ENCODE measurements at regions not wholly inside any gene's neighbourhood (a gene's known extent, or its start where the extent isn't known, plus 50 kb on each side); places are given as distances from the start of the nearest gene placed in this dataset.

- Histone ChIP-seq H3K9ac (ENCODE audit: low read depth, low read length) (no peak overlapping the region), H3K27me3 (ENCODE audit: insufficient read depth, low read length) (no peaks in the 10 kb centered on the region), H3K4me3 (ENCODE audit: low read length) (no peak overlapping the region)
Measured at GRCh38 chrX:43481576-43481975, 174.5 kb upstream of the MAOA start.

GRCh38 chrX:43493756-43494155 is 162.3 kb upstream of the MAOA start:
- H3K4me1 ChIP-seq (ENCODE audit: insufficient read depth, low read length), result no peaks in the 10 kb centered on the region
- H3K27me3 ChIP-seq (ENCODE audit: insufficient read depth, low read length), result no peaks in the 10 kb centered on the region
- H3K9ac ChIP-seq (ENCODE audit: low read depth, low read length), result no peak overlapping the region
- H3K36me3 ChIP-seq (ENCODE audit: insufficient read depth, low read depth, low read length), result no peaks in the 10 kb centered on the region
- no peaks in the 10 kb centered on the region for H3K9me3 ChIP-seq (ENCODE audit: insufficient read depth, low read depth, low read length)
- H3K4me3 ChIP-seq (ENCODE audit: low read length), result no peak overlapping the region
- no peak overlapping the region for H3K27ac ChIP-seq (ENCODE audit: low read length)

More at GRCh38 chrX:43481576-43481975, 174.5 kb upstream of the MAOA start:
- Histone ChIP-seq H3K4me1 (ENCODE audit: insufficient read depth, low read length) (no peaks in the 10 kb centered on the region), H3K27ac (ENCODE audit: low read length) (no peak overlapping the region), H3K9me3 (ENCODE audit: insufficient read depth, low read depth, low read length) (no peaks in the 10 kb centered on the region), H3K36me3 (ENCODE audit: insufficient read depth, low read depth, low read length) (no peaks in the 10 kb centered on the region)

- no peaks in the 10 kb centered on the region for H3K27me3 ChIP-seq (ENCODE audit: insufficient read depth, low read length)
- no peak overlapping the region for H3K9ac ChIP-seq (ENCODE audit: low read depth, low read length)
- H3K4me3 ChIP-seq (ENCODE audit: low read length), result no peak overlapping the region
- H3K36me3 ChIP-seq (ENCODE audit: insufficient read depth, low read depth, low read length), result no peaks in the 10 kb centered on the region
- no peak overlapping the region for H3K27ac ChIP-seq (ENCODE audit: low read length)
- H3K4me1 ChIP-seq (ENCODE audit: insufficient read depth, low read length), result peaks cover 7% of the 10 kb centered on the region
- H3K9me3 ChIP-seq (ENCODE audit: insufficient read depth, low read depth, low read length), result no peaks in the 10 kb centered on the region
Measured at GRCh38 chrX:43500246-43500645, 155.9 kb upstream of the MAOA start.

- Histone ChIP-seq H3K4me1 (ENCODE audit: insufficient read depth, low read length) (peaks cover 7% of the 10 kb centered on the region), H3K9me3 (ENCODE audit: insufficient read depth, low read depth, low read length) (no peaks in the 10 kb centered on the region)
Measured at GRCh38 chrX:43500996-43501694, 155.0 kb upstream of the MAOA start.

GRCh38 chrX:43504394-43504793 is 151.7 kb upstream of the MAOA start:
- peaks cover 7% of the 10 kb centered on the region for H3K4me1 ChIP-seq (ENCODE audit: insufficient read depth, low read length)
- no peak overlapping the region for H3K9ac ChIP-seq (ENCODE audit: low read depth, low read length)
- H3K36me3 ChIP-seq (ENCODE audit: insufficient read depth, low read depth, low read length), result no peaks in the 10 kb centered on the region
- H3K27ac ChIP-seq (ENCODE audit: low read length), result no peak overlapping the region
- no peak overlapping the region for H3K4me3 ChIP-seq (ENCODE audit: low read length)
- no peaks in the 10 kb centered on the region for H3K27me3 ChIP-seq (ENCODE audit: insufficient read depth, low read length)
- H3K9me3 ChIP-seq (ENCODE audit: insufficient read depth, low read depth, low read length), result no peaks in the 10 kb centered on the region

More at GRCh38 chrX:43500996-43501694, 155.0 kb upstream of the MAOA start:
- no peak overlapping the region for H3K27ac ChIP-seq (ENCODE audit: low read length)
- H3K9ac ChIP-seq (ENCODE audit: low read depth, low read length), result no peak overlapping the region
- H3K27me3 ChIP-seq (ENCODE audit: insufficient read depth, low read length), result no peaks in the 10 kb centered on the region
- no peaks in the 10 kb centered on the region for H3K36me3 ChIP-seq (ENCODE audit: insufficient read depth, low read depth, low read length)
- H3K4me3 ChIP-seq (ENCODE audit: low read length), result no peak overlapping the region

GRCh38 chrX:43505769-43506168 is 150.3 kb upstream of the MAOA start:
- H3K4me3 ChIP-seq (ENCODE audit: low read length), result no peak overlapping the region
- no peak overlapping the region for H3K27ac ChIP-seq (ENCODE audit: low read length)
- H3K9ac ChIP-seq (ENCODE audit: low read depth, low read length), result no peak overlapping the region
- H3K27me3 ChIP-seq (ENCODE audit: insufficient read depth, low read length), result no peaks in the 10 kb centered on the region
- no peaks in the 10 kb centered on the region for H3K4me1 ChIP-seq (ENCODE audit: insufficient read depth, low read length)
- no peaks in the 10 kb centered on the region for H3K9me3 ChIP-seq (ENCODE audit: insufficient read depth, low read depth, low read length)
- H3K36me3 ChIP-seq (ENCODE audit: insufficient read depth, low read depth, low read length), result no peaks in the 10 kb centered on the region

GRCh38 chrX:43508694-43509093 is 147.4 kb upstream of the MAOA start:
- no peaks in the 10 kb centered on the region for H3K4me1 ChIP-seq (ENCODE audit: insufficient read depth, low read length)
- no peak overlapping the region for H3K27ac ChIP-seq (ENCODE audit: low read length)
- no peak overlapping the region for H3K9ac ChIP-seq (ENCODE audit: low read depth, low read length)
- no peaks in the 10 kb centered on the region for H3K36me3 ChIP-seq (ENCODE audit: insufficient read depth, low read depth, low read length)
- no peak overlapping the region for H3K4me3 ChIP-seq (ENCODE audit: low read length)
- no peaks in the 10 kb centered on the region for H3K27me3 ChIP-seq (ENCODE audit: insufficient read depth, low read length)
- no peaks in the 10 kb centered on the region for H3K9me3 ChIP-seq (ENCODE audit: insufficient read depth, low read depth, low read length)

- H3K27me3 ChIP-seq (ENCODE audit: insufficient read depth, low read length), result no peaks in the 10 kb centered on the region
Measured at GRCh38 chrX:43510209-43510608, 145.9 kb upstream of the MAOA start.

GRCh38 chrX:43513085-43513484 is 143.0 kb upstream of the MAOA start:
- Histone ChIP-seq H3K9me3 (ENCODE audit: insufficient read depth, low read depth, low read length) (no peaks in the 10 kb centered on the region), H3K4me1 (ENCODE audit: insufficient read depth, low read length) (no peaks in the 10 kb centered on the region), H3K36me3 (ENCODE audit: insufficient read depth, low read depth, low read length) (no peaks in the 10 kb centered on the region), H3K9ac (ENCODE audit: low read depth, low read length) (no peak overlapping the region), H3K4me3 (ENCODE audit: low read length) (no peak overlapping the region), H3K27ac (ENCODE audit: low read length) (no peak overlapping the region), H3K27me3 (ENCODE audit: insufficient read depth, low read length) (no peaks in the 10 kb centered on the region)

More at GRCh38 chrX:43510209-43510608, 145.9 kb upstream of the MAOA start:
- H3K9me3 ChIP-seq (ENCODE audit: insufficient read depth, low read depth, low read length), result no peaks in the 10 kb centered on the region
- no peaks in the 10 kb centered on the region for H3K4me1 ChIP-seq (ENCODE audit: insufficient read depth, low read length)
- H3K36me3 ChIP-seq (ENCODE audit: insufficient read depth, low read depth, low read length), result no peaks in the 10 kb centered on the region
- H3K4me3 ChIP-seq (ENCODE audit: low read length), result no peak overlapping the region
- H3K27ac ChIP-seq (ENCODE audit: low read length), result no peak overlapping the region
- H3K9ac ChIP-seq (ENCODE audit: low read depth, low read length), result no peak overlapping the region

- Histone ChIP-seq H3K9ac (ENCODE audit: low read depth, low read length) (no peak overlapping the region), H3K4me3 (ENCODE audit: low read length) (no peak overlapping the region), H3K27me3 (ENCODE audit: insufficient read depth, low read length) (no peaks in the 10 kb centered on the region), H3K27ac (ENCODE audit: low read length) (no peak overlapping the region), H3K4me1 (ENCODE audit: insufficient read depth, low read length) (no peaks in the 10 kb centered on the region), H3K9me3 (ENCODE audit: insufficient read depth, low read depth, low read length) (no peaks in the 10 kb centered on the region), H3K36me3 (ENCODE audit: insufficient read depth, low read depth, low read length) (no peaks in the 10 kb centered on the region)
Measured at GRCh38 chrX:43514820-43515219, 141.3 kb upstream of the MAOA start.

- Histone ChIP-seq H3K4me1 (ENCODE audit: insufficient read depth, low read length) (no peaks in the 10 kb centered on the region), H3K9me3 (ENCODE audit: insufficient read depth, low read depth, low read length) (no peaks in the 10 kb centered on the region), H3K4me3 (ENCODE audit: low read length) (no peak overlapping the region), H3K27me3 (ENCODE audit: insufficient read depth, low read length) (no peaks in the 10 kb centered on the region), H3K36me3 (ENCODE audit: insufficient read depth, low read depth, low read length) (no peaks in the 10 kb centered on the region), H3K9ac (ENCODE audit: low read depth, low read length) (no peak overlapping the region), H3K27ac (ENCODE audit: low read length) (no peak overlapping the region)
Measured at GRCh38 chrX:43522582-43522981, 133.5 kb upstream of the MAOA start.

GRCh38 chrX:43525901-43526610 is 130.0 kb upstream of the MAOA start:
- no peak overlapping the region for H3K4me3 ChIP-seq (ENCODE audit: low read length)
- no peak overlapping the region for H3K27ac ChIP-seq (ENCODE audit: low read length)
- H3K4me1 ChIP-seq (ENCODE audit: insufficient read depth, low read length), result no peaks in the 10 kb centered on the region

More at GRCh38 chrX:43525901-43526610, 130.0 kb upstream of the MAOA start:
- H3K9me3 ChIP-seq (ENCODE audit: insufficient read depth, low read depth, low read length), result no peaks in the 10 kb centered on the region
- no peaks in the 10 kb centered on the region for H3K36me3 ChIP-seq (ENCODE audit: insufficient read depth, low read depth, low read length)
- no peaks in the 10 kb centered on the region for H3K27me3 ChIP-seq (ENCODE audit: insufficient read depth, low read length)
- H3K9ac ChIP-seq (ENCODE audit: low read depth, low read length), result no peak overlapping the region
